ENCODE measurements at regions not wholly inside any gene's neighbourhood (a gene's known extent, or its start where the extent isn't known, plus 50 kb on each side); places are given as distances from the start of the nearest gene placed in this dataset.

GRCh38 chr5:124230456-124230855 lies 516.0 kb downstream of the ZNF608 start:
- in situ Hi-C loops (cut with HindIII; ENCODE audit: extremely low pct_ligation_motif_present, low pct_unique_long_range_greater_than_20kb), result no loop called here
- Histone ChIP-seq H3K9ac (ENCODE audit: insufficient read depth, low read depth, low read length) (no peak overlapping the region), H2AFZ (ENCODE audit: low read length) (no peak overlapping the region), H3K4me2 (ENCODE audit: low read depth, low read length) (no peak overlapping the region), H3K4me3 (replicated peaks in 1 of 3; ENCODE audit: insufficient read depth in 1 of 3, low read depth in 2 of 3, low read length in 3 of 3) (no peak overlapping the region), H3K36me3 (replicated peaks in 1 of 2; ENCODE audit: control insufficient read depth in 1 of 2, insufficient read depth in 2 of 2, low read length in 2 of 2) (no peaks in the 10 kb centered on the region), H3K9me3 (ENCODE audit: low read length) (no peaks in the 10 kb centered on the region), H3K79me2 (ENCODE audit: insufficient read depth, low read length) (no peaks in the 10 kb centered on the region), H4K20me1 (ENCODE audit: insufficient read depth, low read length) (no peaks in the 10 kb centered on the region), H3K27me3 (ENCODE audit: control insufficient read depth in 1 of 2, insufficient read depth in 2 of 2, low read length in 2 of 2) (no peaks in the 10 kb centered on the region), H3K27ac (ENCODE audit: extremely low read length, insufficient read depth, low read length) (no peak overlapping the region), H3K4me1 (ENCODE audit: insufficient read depth, low read length) (peaks cover 7% of the 10 kb centered on the region; the same call in 1 of the 2 replicates)
- intact Hi-C loops (cut with micrococcal nuclease; ENCODE audit: unreplicated experiment), result no loop called here
- POLR2A ChIA-PET, result no interaction called here
- DNase-seq (ENCODE audit: low spot score) (no peak), FAIRE-seq (no peak), ATAC-seq (no peak)
- BruUV-seq (replicated peaks), result no TSS peak
- TF ChIP-seq CAMTA2 (CRISPR knock-in tag; IDR thresholded peaks at IDR 0.05; ENCODE audit: borderline replicate concordance), result no peak
- TF ChIP-seq ZNF451 (CRISPR knock-in tag; IDR thresholded peaks at IDR 0.05), result no peak
- no peak for TF ChIP-seq ARID2 (CRISPR knock-in tag; IDR thresholded peaks at IDR 0.05; ENCODE audit: borderline replicate concordance)
- no peak for TF ChIP-seq RELA (CRISPR knock-in tag; IDR thresholded peaks at IDR 0.05)
- no peak for TF ChIP-seq ZBTB43 (CRISPR knock-in tag; conservative IDR thresholded peaks at IDR 0.05)
- TF ChIP-seq TEF (CRISPR knock-in tag; IDR thresholded peaks at IDR 0.05), result no peak
- no peak for TF ChIP-seq MATR3 (CRISPR knock-in tag; IDR thresholded peaks at IDR 0.05)
- TF ChIP-seq ARNTL (CRISPR knock-in tag; IDR thresholded peaks at IDR 0.05), result no peak
- TF ChIP-seq ZNF710 (CRISPR knock-in tag; IDR thresholded peaks at IDR 0.05; ENCODE audit: borderline replicate concordance), result no peak
- no peak for TF ChIP-seq ZNF607 (CRISPR knock-in tag; IDR thresholded peaks at IDR 0.05; ENCODE audit: borderline replicate concordance)
- TF ChIP-seq THAP7 (CRISPR knock-in tag; IDR thresholded peaks at IDR 0.05), result no peak
- 73% methylated on average over 6 of the region's 7 CpGs for WGBS (ENCODE audit: low lambda C conversion rate)
- CTCF ChIA-PET (ENCODE audit: low intra/inter-chr PET ratio, low total read pairs), result no interaction called here
